Tibial artery (tissue), 4 donors: ENCODE measurements at regions not wholly inside any gene's neighbourhood (a gene's known extent, or its start where the extent isn't known, plus 50 kb on each side); places are given as distances from the start of the nearest gene placed in this dataset.

ENCODE experiments used
- DNase-seq, 2 donors: peaks; one replicate each; pipeline ENCODE4 v3.0.0-alpha.2; 2019
- H3K27ac ChIP-seq, 2 donors: fragments of 200-600 bp; sonication (generic) in 1 of 2; 1 replicate in 1 of 2; 2 replicates in 1 of 2; pipeline ENCODE4 v1.5.1; 2018 to 2019; ENCODE audit warnings: mild to moderate bottlenecking in 1 of 2
- H3K27me3 ChIP-seq, 2 donors: fragments of 200-600 bp; sonication (generic) in 1 of 2; one replicate each; pipeline versions ENCODE4 v1.5.1 to v1.6.0; 2016 to 2019
- H3K36me3 ChIP-seq, 3 donors: fragments of 200-600 bp; sonication (generic) in 2 of 3; one replicate each; pipeline ENCODE4 v1.5.1; 2016 to 2019; ENCODE audit warnings: mild to moderate bottlenecking in 2 of 3
- H3K4me1 ChIP-seq, 4 donors: fragments of 200-600 bp; sonication (generic) in 2 of 4; 1 replicate in 3 of 4; 2 replicates in 1 of 4; pipeline ENCODE4 v1.5.1; 2016 to 2019
- H3K4me3 ChIP-seq, 2 donors: fragments of 200-600 bp; sonication (generic) in 1 of 2; 1 replicate in 1 of 2; 2 replicates in 1 of 2; pipeline ENCODE4 v1.5.1; 2018 to 2019; ENCODE audit warnings: mild to moderate bottlenecking in 2 of 2
- H3K9me3 ChIP-seq, 3 donors: fragments of 200-600 bp; sonication (generic) in 1 of 3; one replicate each; pipeline ENCODE4 v1.5.1; 2016 to 2019
- CTCF ChIP-seq, 2 experiments: fragments of 200-600 bp in 1 of 2; fragments of 450-650 bp in 1 of 2; IDR thresholded peaks; one replicate each; pipeline ENCODE4 v1.5.1; 2017 to 2019; ENCODE audit warnings: antibody characterized with exemption in 2 of 2, mild to moderate bottlenecking in 1 of 2, moderate library complexity in 1 of 2
- intact Hi-C: fragments of 100-400 bp; cut with DNase I; formaldehyde crosslinking; loops from one replicate; pipeline ENCODE4 v1.15.0; 2023; ENCODE audit warnings: low total_unique reads

- Histone ChIP-seq H3K4me3 (no peak overlapping the region), H3K27ac (no peak overlapping the region), H3K4me1 (no peaks in the 10 kb centered on the region), H3K27me3 (no peaks in the 10 kb centered on the region), H3K9me3 (no peaks in the 10 kb centered on the region), H3K36me3 (no peaks in the 10 kb centered on the region)
- no peak for TF ChIP-seq CTCF (IDR thresholded peaks at IDR 0.05)
- intact Hi-C loops, result no loop called here
- DNase-seq, result no peak
Observed at GRCh38 chr2:66058675-66059074, 376.2 kb upstream of the MEIS1 start.

DNA sequence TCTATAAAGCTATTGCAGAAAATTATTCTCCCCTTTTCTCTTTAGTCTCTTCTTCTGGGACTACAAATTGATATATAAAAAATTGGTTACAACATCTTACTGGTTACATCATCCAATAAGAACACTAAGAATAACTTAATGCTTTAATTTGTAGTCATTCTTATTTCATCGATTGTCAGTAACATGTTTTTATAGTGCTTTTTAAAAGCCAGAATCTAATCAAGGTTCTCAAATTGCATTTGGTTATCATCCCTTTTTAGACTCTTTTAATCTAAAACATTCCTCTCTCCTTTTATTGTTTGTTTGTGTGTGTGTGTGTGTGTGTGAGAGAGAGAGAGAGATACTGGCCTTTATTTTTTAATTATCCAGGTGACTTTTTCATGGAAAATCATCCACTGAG is 377.1 kb upstream of the MEIS1 start:
- Histone ChIP-seq H3K4me1 (no peaks in the 10 kb centered on the region), H3K4me3 (no peak overlapping the region), H3K27me3 (no peaks in the 10 kb centered on the region), H3K27ac (no peak overlapping the region), H3K9me3 (no peaks in the 10 kb centered on the region), H3K36me3 (no peaks in the 10 kb centered on the region)
- intact Hi-C loops, result no loop called here
- TF ChIP-seq CTCF (IDR thresholded peaks at IDR 0.05), result no peak
- no peak for DNase-seq

- DNase-seq, result no peak
- no peaks in the 10 kb centered on the region for H3K9me3 ChIP-seq
- H3K4me1 ChIP-seq, result no peaks in the 10 kb centered on the region
- H3K4me3 ChIP-seq, result no peak overlapping the region
- no peaks in the 10 kb centered on the region for H3K27me3 ChIP-seq
- no peaks in the 10 kb centered on the region for H3K36me3 ChIP-seq
- TF ChIP-seq CTCF (IDR thresholded peaks at IDR 0.05), result no peak
- no peak overlapping the region for H3K27ac ChIP-seq
- intact Hi-C loops, result no loop called here
Observed at GRCh38 chr2:66050392-66050791, 384.5 kb upstream of the MEIS1 start.

- Histone ChIP-seq H3K27ac (no peak overlapping the region), H3K4me3 (no peak overlapping the region), H3K9me3 (no peaks in the 10 kb centered on the region), H3K36me3 (no peaks in the 10 kb centered on the region), H3K27me3 (no peaks in the 10 kb centered on the region), H3K4me1 (no peaks in the 10 kb centered on the region)
- no peak for DNase-seq
- no peak for TF ChIP-seq CTCF (IDR thresholded peaks at IDR 0.05)
- intact Hi-C loops, result no loop called here
Observed at GRCh38 chr2:66048667-66049066, 386.3 kb upstream of the MEIS1 start.

DNA sequence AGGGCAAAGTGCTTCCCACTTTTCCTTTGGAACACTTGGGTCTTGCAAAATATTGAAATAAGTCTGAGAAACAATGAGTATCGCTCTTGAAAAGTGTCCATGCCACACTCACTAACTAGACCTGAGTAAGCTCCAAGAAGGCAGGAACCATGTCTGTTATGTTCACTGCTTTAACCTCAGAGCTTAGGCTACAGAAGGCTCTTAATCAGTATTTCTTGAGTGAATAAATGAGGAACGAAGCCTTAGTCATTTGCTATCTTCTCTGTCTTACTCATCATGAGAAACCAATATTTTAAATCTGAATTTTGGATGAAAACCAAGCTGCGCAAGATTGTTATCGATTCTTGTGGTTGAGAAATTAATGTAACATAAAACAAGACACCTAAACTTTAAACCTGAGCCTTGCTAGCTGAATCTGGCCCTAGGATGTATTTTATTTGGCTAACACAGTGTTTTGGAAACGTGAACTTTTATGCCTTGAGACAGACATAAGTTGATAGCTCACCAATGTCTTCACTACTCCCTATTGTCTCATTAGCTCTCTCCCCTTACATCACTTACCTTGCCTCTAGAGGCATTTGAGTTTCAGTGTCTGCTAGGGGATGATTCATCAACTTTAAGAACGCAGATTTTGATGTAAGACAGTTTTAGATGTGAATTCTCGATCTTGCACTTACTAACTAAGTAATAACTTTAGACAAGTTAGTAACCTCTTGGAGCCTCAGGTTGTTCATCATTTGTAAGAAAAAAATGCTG is 392.8 kb upstream of the MEIS1 start:
- TF ChIP-seq CTCF (IDR thresholded peaks at IDR 0.05), result no peak
- Histone ChIP-seq H3K4me3 (no peak overlapping the region), H3K9me3 (no peaks in the 10 kb centered on the region), H3K27ac (no peak overlapping the region), H3K36me3 (no peaks in the 10 kb centered on the region), H3K4me1 (no peaks in the 10 kb centered on the region), H3K27me3 (no peaks in the 10 kb centered on the region)
- DNase-seq, result no peak
- intact Hi-C loops, result no loop called here

DNA sequence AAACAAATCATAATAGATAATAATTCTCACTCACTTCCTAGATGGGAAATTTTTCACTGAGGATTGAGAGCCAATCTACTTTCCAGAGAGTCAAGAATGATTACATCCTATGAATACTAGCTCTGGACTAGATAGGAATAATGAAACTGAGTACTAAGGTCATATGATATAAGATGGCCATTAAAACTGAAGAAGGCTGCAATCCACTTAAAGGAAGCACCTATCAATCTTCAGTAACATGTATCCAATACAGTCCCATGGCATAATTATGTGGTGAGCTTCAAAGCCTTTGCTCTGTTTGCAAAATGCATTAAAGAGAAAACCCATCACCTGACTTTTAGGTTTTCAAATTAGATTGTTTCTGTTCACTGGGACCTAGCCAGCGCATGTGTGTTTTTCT is 398.0 kb upstream of the MEIS1 start:
- no peaks in the 10 kb centered on the region for H3K4me1 ChIP-seq
- H3K9me3 ChIP-seq, result no peaks in the 10 kb centered on the region
- intact Hi-C loops, result no loop called here
- no peaks in the 10 kb centered on the region for H3K36me3 ChIP-seq
- TF ChIP-seq CTCF (IDR thresholded peaks at IDR 0.05), result no peak
- no peak overlapping the region for H3K27ac ChIP-seq
- no peaks in the 10 kb centered on the region for H3K27me3 ChIP-seq
- H3K4me3 ChIP-seq, result no peak overlapping the region
- no peak for DNase-seq
